ENCODE measurements at regions not wholly inside any gene's neighbourhood (a gene's known extent, or its start where the extent isn't known, plus 50 kb on each side); places are given as distances from the start of the nearest gene placed in this dataset.

DNA sequence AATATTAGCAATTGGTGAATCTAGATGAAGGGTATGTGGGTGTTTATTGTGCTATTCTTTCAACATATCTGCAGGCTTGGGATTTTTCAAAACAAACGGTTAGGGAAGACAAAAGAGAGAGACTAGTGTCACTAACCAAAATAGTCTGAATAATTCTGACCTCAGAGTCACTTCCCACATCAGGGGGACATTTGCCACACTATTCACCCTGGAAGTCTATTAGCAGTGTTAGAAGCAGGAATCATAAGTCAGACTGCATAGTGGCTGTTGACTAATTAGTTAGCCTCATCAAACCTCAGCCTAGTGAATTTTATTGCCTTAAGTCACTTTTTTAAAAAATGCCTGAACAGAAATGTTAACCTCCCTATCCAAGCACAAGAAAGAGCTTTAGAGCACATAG lies 169.2 kb upstream of the RGMB start:
- no TSS peak for BruUV-seq (replicated peaks)
- dilution Hi-C loops (cut with HindIII; ENCODE audit: low sequenced_read_pairs, unreplicated experiment), result no loop called here
- ATAC-seq (ENCODE audit: low read depth), result no peak

More for the DNA sequence above, 169.2 kb upstream of the RGMB start:
- no peaks in the 10 kb centered on the region for H3K36me3 ChIP-seq (ENCODE audit: control insufficient read depth, insufficient read depth, low read length)
- 71% methylated on average over 1 of the region's 1 CpG; no CpG with 5 or more reads in 1 of the 2 experiments for WGBS, 2 experiments (ENCODE audit: extremely low coverage in 2 of 2, insufficient read length in 1 of 2)
- in situ Hi-C loops (cut with MboI; ENCODE audit: low sequenced_read_pairs), result no loop called here
- intact Hi-C loops (cut with micrococcal nuclease), result no loop called here
- no peak overlapping the region for H3K56ac ChIP-seq (ENCODE audit: extremely low read depth, insufficient read depth, low read length)
- 0 out of 2 replicates have a peak, but pooled peaks cover 3% of the 10 kb centered on the region for H3K9me1 ChIP-seq (ENCODE audit: insufficient read depth, low read length)
- no peaks in the 10 kb centered on the region for H3K79me1 ChIP-seq (ENCODE audit: low read depth in 1 of 2, low read length in 2 of 2)
- H3K9me3 ChIP-seq (ENCODE audit: control insufficient read depth, insufficient read depth, low read length), result 0 out of 2 replicates have a peak, but pooled peaks cover 2% of the 10 kb centered on the region
- H3K27ac ChIP-seq (ENCODE audit: insufficient read depth, low read length), result no peak overlapping the region
- TF ChIP-seq, protein P1, sequence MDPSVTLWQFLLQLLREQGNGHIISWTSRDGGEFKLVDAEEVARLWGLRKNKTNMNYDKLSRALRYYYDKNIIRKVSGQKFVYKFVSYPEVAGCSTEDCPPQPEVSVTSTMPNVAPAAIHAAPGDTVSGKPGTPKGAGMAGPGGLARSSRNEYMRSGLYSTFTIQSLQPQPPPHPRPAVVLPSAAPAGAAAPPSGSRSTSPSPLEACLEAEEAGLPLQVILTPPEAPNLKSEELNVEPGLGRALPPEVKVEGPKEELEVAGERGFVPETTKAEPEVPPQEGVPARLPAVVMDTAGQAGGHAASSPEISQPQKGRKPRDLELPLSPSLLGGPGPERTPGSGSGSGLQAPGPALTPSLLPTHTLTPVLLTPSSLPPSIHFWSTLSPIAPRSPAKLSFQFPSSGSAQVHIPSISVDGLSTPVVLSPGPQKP (IDR thresholded peaks at IDR 0.05; ENCODE audit: borderline replicate concordance, low read depth, low read length), result no peak
- TF ChIP-seq MAZ (IDR thresholded peaks at IDR 0.05; ENCODE audit: borderline replicate concordance, low read depth, low read length) (no peak), CEBPB (IDR thresholded peaks at IDR 0.05; ENCODE audit: low read depth, low read length) (no peak), MXI1 (IDR thresholded peaks at IDR 0.05; ENCODE audit: borderline replicate concordance, low read depth, low read length) (no peak), RFX5 (IDR thresholded peaks at IDR 0.05; ENCODE audit: low read depth, low read length) (no peak), FOS (IDR thresholded peaks at IDR 0.05; ENCODE audit: low read depth, low read length) (no peak), BHLHE40 (IDR thresholded peaks at IDR 0.05; ENCODE audit: low read depth, low read length) (no peak), NFE2L2 (IDR thresholded peaks at IDR 0.05; ENCODE audit: low read depth, low read length) (no peak)
- no peak overlapping the region for H3K4me2 ChIP-seq (ENCODE audit: low read depth, low read length)
- H3K9ac ChIP-seq (ENCODE audit: low read depth, low read length), result no peak overlapping the region
- H3K14ac ChIP-seq (replicated peaks; ENCODE audit: low read depth, low read length), result no peak overlapping the region
- H2BK120ac ChIP-seq (ENCODE audit: low read depth, low read length), result no peak overlapping the region
- no peak overlapping the region for H2AFZ ChIP-seq (replicated peaks; ENCODE audit: low read length, poor library complexity)
- CTCF ChIA-PET, result no interaction called here
- H3K4ac ChIP-seq (ENCODE audit: low read depth, low read length), result no peak overlapping the region
- H3K18ac ChIP-seq (ENCODE audit: low read depth, low read length), result no peak overlapping the region; the same call in 1 of the 2 replicates
- H3K27me3 ChIP-seq (ENCODE audit: control insufficient read depth, insufficient read depth, low read length), result no peaks in the 10 kb centered on the region
- no peak overlapping the region for H2BK5ac ChIP-seq (ENCODE audit: low read depth, low read length, poor library complexity, severe bottlenecking)
- POLR2A ChIA-PET (ENCODE audit: unreplicated experiment), result no interaction called here
- H3K4me3 ChIP-seq (ENCODE audit: insufficient read depth, low read depth, low read length), result no peak overlapping the region
- H2BK20ac ChIP-seq (ENCODE audit: low read depth, low read length), result no peak overlapping the region
- DNase-seq, result no peak
- H2AK9ac ChIP-seq (replicated peaks; ENCODE audit: low read depth, low read length, poor library complexity), result no peak overlapping the region
- no peak overlapping the region for H2BK15ac ChIP-seq (ENCODE audit: low read depth, low read length)
- H4K20me1 ChIP-seq (ENCODE audit: insufficient read depth, low read length), result no peaks in the 10 kb centered on the region
- H3K23ac ChIP-seq (ENCODE audit: low read depth, low read length), result no peak overlapping the region
- H4K8ac ChIP-seq (ENCODE audit: low read depth in 2 of 2, low read length in 2 of 2), result no peak overlapping the region
- no peak overlapping the region for H2AK5ac ChIP-seq (ENCODE audit: low read depth, low read length)
- H3K4me1 ChIP-seq (ENCODE audit: control insufficient read depth, insufficient read depth, low read length), result peaks cover 5% of the 10 kb centered on the region; the same call in 1 of the 2 replicates
- H4K5ac ChIP-seq (ENCODE audit: low read depth, low read length), result no peak overlapping the region
- no peak overlapping the region for H4K91ac ChIP-seq (ENCODE audit: insufficient read depth, low read depth, low read length)
